ENCODE measurements at regions not wholly inside any gene's neighbourhood (a gene's known extent, or its start where the extent isn't known, plus 50 kb on each side); places are given as distances from the start of the nearest gene placed in this dataset.

- TF ChIP-seq CTCF (conservative IDR thresholded peaks at IDR 0.05; ENCODE audit: low read depth, low read length) (no peak), EZH2 (IDR thresholded peaks at IDR 0.05; ENCODE audit: low read length, unreplicated experiment) (no peak), EZH2phosphoT487 (IDR thresholded peaks at IDR 0.05; ENCODE audit: borderline replicate concordance, low read length) (no peak)
Observed at GRCh38 chr12:46521145-46521544, 148.6 kb upstream of the SLC38A2 start.

All from PC-3 (cell line).